WTC11 (cell line): ENCODE measurements at regions not wholly inside any gene's neighbourhood (a gene's known extent, or its start where the extent isn't known, plus 50 kb on each side); places are given as distances from the start of the nearest gene placed in this dataset.

Source experiments
- ATAC-seq: fragments of 200-7000 bp; cut with Tn5 transposase; 2 replicates; pipeline ENCODE4 v1.10.0; 2021; ENCODE audit warnings: mild to moderate bottlenecking, moderate library complexity
- CTCF ChIA-PET: fragments of 300-600 bp; sonication (Branson Sonifier 250); formaldehyde crosslinking; loops from one replicate; lab custom pipeline; 2021; ENCODE audit warnings: antibody characterized with exemption; lab: Charles Lee
- POLR2A ChIA-PET: fragments of 350-600 bp; sonication (Branson Sonifier 250); formaldehyde crosslinking; loops from one replicate; lab custom pipeline; 2021; ENCODE audit warnings: antibody characterized with exemption; lab: Charles Lee
- DNase-seq: peaks from one replicate; pipeline ENCODE4 v3.0.0; 2021; ENCODE audit warnings: low spot score
- H3K27ac Mint-ChIP-seq: 2 replicates; pipeline ENCODE4 v1.8.0; 2021; ENCODE audit warnings: mixed read lengths
- H3K27me3 Mint-ChIP-seq: 2 replicates; pipeline ENCODE4 v1.8.0; 2021; ENCODE audit warnings: low read depth, mild to moderate bottlenecking, moderate library complexity, mixed read lengths
- H3K36me3 Mint-ChIP-seq: 2 replicates; pipeline ENCODE4 v1.8.0; 2021; ENCODE audit warnings: mixed read lengths
- H3K4me1 Mint-ChIP-seq: 2 replicates; pipeline ENCODE4 v1.8.0; 2022; ENCODE audit warnings: mixed read lengths
- H3K4me3 Mint-ChIP-seq: 2 replicates; pipeline ENCODE4 v1.8.0; 2021; ENCODE audit warnings: mild to moderate bottlenecking, moderate library complexity, mixed read lengths
- H3K9me3 Mint-ChIP-seq: 2 replicates; pipeline ENCODE4 v1.8.0; 2021; ENCODE audit warnings: mixed read lengths
- AFF4 ChIP-seq: sonication (generic); formaldehyde crosslinking; IDR thresholded peaks from 2 replicates; pipeline ENCODE4 v1.8.1; 2023; ENCODE audit warnings: mild to moderate bottlenecking, missing genetic modification reagents, borderline replicate concordance
- ATF6 ChIP-seq: sonication (generic); formaldehyde crosslinking; IDR thresholded peaks from 2 replicates; pipeline ENCODE4 v1.8.1; 2023; ENCODE audit warnings: mild to moderate bottlenecking, missing genetic modification reagents
- FOXP1 ChIP-seq: sonication (generic); formaldehyde crosslinking; IDR thresholded peaks from 2 replicates; pipeline ENCODE4 v1.8.0; 2022; ENCODE audit warnings: missing genetic modification reagents, mild to moderate bottlenecking, moderate library complexity, borderline replicate concordance
- HMGXB4 ChIP-seq: sonication (generic); formaldehyde crosslinking; IDR thresholded peaks from 2 replicates; pipeline ENCODE4 v1.8.1; 2023; ENCODE audit warnings: mild to moderate bottlenecking, moderate library complexity, missing genetic modification reagents
- JUN ChIP-seq: sonication (generic); formaldehyde crosslinking; IDR thresholded peaks from 2 replicates; pipeline ENCODE4 v1.8.0; 2023; ENCODE audit warnings: mild to moderate bottlenecking, missing genetic modification reagents
- MYBL2 ChIP-seq: sonication (generic); formaldehyde crosslinking; IDR thresholded peaks from 2 replicates; pipeline ENCODE4 v1.8.1; 2023; ENCODE audit warnings: mild to moderate bottlenecking, moderate library complexity, missing genetic modification reagents
- NFATC4 ChIP-seq: fragments of 250-450 bp; sonication (Bioruptor Pico); IDR thresholded peaks from 2 replicates; pipeline ENCODE4 v1.9.0; 2021; ENCODE audit warnings: mild to moderate bottlenecking
- PRDM15 ChIP-seq: sonication (generic); formaldehyde crosslinking; IDR thresholded peaks from 2 replicates; pipeline ENCODE4 v1.8.0; 2022; ENCODE audit warnings: missing genetic modification reagents
- RELA ChIP-seq: sonication (generic); formaldehyde crosslinking; IDR thresholded peaks from 2 replicates; pipeline ENCODE4 v1.8.1; 2022; ENCODE audit warnings: missing genetic modification reagents, mild to moderate bottlenecking, borderline replicate concordance
- RORB ChIP-seq: fragments of 250-450 bp; sonication (Bioruptor Pico); IDR thresholded peaks from 2 replicates; pipeline ENCODE4 v1.9.0; 2021; ENCODE audit warnings: mild to moderate bottlenecking
- SMAD3 ChIP-seq: sonication (generic); formaldehyde crosslinking; IDR thresholded peaks from 2 replicates; pipeline ENCODE4 v1.8.0; 2022; ENCODE audit warnings: missing genetic modification reagents, mild to moderate bottlenecking, borderline replicate concordance
- TF ChIP-seq, protein P1 (sequence below): sonication (generic); formaldehyde crosslinking; IDR thresholded peaks from 2 replicates; pipeline ENCODE4 v1.8.1; 2022; ENCODE audit warnings: low read depth, mild to moderate bottlenecking, moderate library complexity, missing genetic modification reagents, borderline replicate concordance
- TF ChIP-seq, protein P2 (sequence below): fragments of 200-600 bp; IDR thresholded peaks from 2 replicates; pipeline ENCODE4 v1.8.0; 2022; ENCODE audit warnings: antibody characterized with exemption
- TF ChIP-seq, protein P3 (sequence below): sonication (generic); formaldehyde crosslinking; IDR thresholded peaks from 2 replicates; pipeline ENCODE4 v1.8.0; 2022; ENCODE audit warnings: mild to moderate bottlenecking, missing genetic modification reagents

DNA sequence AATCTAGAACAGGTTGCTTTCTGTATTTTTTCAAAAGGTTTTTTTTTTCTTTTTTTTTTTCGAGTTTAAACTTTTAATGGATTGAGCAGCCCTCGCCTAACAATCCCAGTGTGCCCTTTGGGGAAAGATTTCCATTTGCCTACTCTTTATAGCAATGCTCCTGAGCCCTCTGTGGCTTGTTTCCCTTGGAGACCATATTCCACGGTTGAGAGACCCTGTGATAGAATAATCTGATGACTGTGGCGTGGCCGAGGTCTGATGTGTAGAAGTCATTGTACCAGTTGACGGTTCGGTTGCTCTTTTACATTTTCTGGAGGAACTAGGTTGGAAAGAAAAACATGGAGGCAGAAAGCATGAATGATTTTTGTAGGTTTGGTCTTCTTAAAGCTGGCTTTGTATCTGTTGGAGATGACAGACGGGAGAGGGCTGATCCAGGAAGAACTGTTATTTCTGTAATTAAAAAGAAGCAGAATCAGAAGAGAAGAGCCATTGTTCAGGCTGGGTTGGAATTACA, 305.7 kb upstream of the NRIP1 start (continued):
- TF ChIP-seq AFF4, result no peak
- TF ChIP-seq, protein P1, sequence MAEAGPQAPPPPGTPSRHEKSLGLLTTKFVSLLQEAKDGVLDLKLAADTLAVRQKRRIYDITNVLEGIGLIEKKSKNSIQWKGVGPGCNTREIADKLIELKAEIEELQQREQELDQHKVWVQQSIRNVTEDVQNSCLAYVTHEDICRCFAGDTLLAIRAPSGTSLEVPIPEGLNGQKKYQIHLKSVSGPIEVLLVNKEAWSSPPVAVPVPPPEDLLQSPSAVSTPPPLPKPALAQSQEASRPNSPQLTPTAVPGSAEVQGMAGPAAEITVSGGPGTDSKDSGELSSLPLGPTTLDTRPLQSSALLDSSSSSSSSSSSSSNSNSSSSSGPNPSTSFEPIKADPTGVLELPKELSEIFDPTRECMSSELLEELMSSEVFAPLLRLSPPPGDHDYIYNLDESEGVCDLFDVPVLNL (CRISPR knock-in tag), result no peak
- no peak for TF ChIP-seq RELA (CRISPR knock-in tag)
- TF ChIP-seq JUN, result no peak
- no peak for TF ChIP-seq FOXP1
- TF ChIP-seq MYBL2 (CRISPR knock-in tag), result no peak
- TF ChIP-seq, all 79 proteins: peak for 0

DNA sequence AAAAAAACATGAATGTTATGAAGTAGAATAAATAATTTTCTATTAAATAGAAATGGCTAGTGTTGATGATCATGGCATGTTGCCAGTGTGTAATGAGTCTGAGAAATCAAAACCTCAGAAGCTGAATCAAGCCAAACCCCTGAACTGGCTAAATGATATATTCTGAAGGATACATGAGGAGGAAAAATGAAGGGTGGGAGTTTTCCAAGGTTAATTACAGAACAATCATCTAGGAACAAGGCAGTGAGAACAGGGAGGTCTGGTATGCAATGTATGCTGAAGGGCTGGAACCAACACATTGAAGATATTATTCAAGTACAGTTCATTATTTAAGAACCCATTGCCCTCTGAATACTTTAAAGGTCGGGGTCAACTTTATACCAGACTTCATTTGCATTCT, 309.1 kb upstream of the NRIP1 start:
- TF ChIP-seq SMAD3 (CRISPR knock-in tag) (no peak), RORB (CRISPR knock-in tag) (no peak), NFATC4 (no peak), HMGXB4 (CRISPR knock-in tag) (no peak), PRDM15 (no peak), ATF6 (CRISPR knock-in tag) (no peak)
- TF ChIP-seq, protein P2, sequence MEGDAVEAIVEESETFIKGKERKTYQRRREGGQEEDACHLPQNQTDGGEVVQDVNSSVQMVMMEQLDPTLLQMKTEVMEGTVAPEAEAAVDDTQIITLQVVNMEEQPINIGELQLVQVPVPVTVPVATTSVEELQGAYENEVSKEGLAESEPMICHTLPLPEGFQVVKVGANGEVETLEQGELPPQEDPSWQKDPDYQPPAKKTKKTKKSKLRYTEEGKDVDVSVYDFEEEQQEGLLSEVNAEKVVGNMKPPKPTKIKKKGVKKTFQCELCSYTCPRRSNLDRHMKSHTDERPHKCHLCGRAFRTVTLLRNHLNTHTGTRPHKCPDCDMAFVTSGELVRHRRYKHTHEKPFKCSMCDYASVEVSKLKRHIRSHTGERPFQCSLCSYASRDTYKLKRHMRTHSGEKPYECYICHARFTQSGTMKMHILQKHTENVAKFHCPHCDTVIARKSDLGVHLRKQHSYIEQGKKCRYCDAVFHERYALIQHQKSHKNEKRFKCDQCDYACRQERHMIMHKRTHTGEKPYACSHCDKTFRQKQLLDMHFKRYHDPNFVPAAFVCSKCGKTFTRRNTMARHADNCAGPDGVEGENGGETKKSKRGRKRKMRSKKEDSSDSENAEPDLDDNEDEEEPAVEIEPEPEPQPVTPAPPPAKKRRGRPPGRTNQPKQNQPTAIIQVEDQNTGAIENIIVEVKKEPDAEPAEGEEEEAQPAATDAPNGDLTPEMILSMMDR, result no peak
- TF ChIP-seq, protein P3, sequence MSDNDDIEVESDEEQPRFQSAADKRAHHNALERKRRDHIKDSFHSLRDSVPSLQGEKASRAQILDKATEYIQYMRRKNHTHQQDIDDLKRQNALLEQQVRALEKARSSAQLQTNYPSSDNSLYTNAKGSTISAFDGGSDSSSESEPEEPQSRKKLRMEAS (CRISPR knock-in tag), result no peak
- Mint-ChIP-seq H3K9me3 (peaks cover 15% of the 10 kb centered on the region), H3K27me3 (no peaks in the 10 kb centered on the region), H3K27ac (no peak overlapping the region), H3K36me3 (peaks cover 7% of the 10 kb centered on the region), H3K4me1 (0 out of 2 replicates have a peak, but pooled peaks cover 2% of the 10 kb centered on the region), H3K4me3 (no peak overlapping the region)
- ChIA-PET POLR2A (no interaction called here), CTCF (no interaction called here)
- no peak for ATAC-seq
- DNase-seq, result no peak
